Stimulated activated CD8-positive, alpha-beta memory T cell treated with anti-CD3 and anti-CD28 coated beads, Interleukin-12 subunit alpha, Interleukin-12 subunit beta, amount 100 ng/mL, for 24 hours (primary cell): ENCODE measurements at regions not wholly inside any gene's neighbourhood (a gene's known extent, or its start where the extent isn't known, plus 50 kb on each side); places are given as distances from the start of the nearest gene placed in this dataset.
"Not testable (repeated sequence)": the region's sequence is repeated elsewhere in the genome, so short reads cannot be mapped to it uniquely, and the experiment has no call there.

Experiments
- DNase-seq: peaks from one replicate; pipeline ENCODE4 v3.0.0-alpha.2; 2020; ENCODE audit errors: extremely low read depth

GRCh38 chr1:90824551-90824950, 107.4 kb upstream of the BARHL2 start:
- DNase-seq: no peak

- DNase-seq: no peak
These were observed 106.6 kb upstream of the BARHL2 start for GRCh38 chr1:90823686-90824085.

DNA sequence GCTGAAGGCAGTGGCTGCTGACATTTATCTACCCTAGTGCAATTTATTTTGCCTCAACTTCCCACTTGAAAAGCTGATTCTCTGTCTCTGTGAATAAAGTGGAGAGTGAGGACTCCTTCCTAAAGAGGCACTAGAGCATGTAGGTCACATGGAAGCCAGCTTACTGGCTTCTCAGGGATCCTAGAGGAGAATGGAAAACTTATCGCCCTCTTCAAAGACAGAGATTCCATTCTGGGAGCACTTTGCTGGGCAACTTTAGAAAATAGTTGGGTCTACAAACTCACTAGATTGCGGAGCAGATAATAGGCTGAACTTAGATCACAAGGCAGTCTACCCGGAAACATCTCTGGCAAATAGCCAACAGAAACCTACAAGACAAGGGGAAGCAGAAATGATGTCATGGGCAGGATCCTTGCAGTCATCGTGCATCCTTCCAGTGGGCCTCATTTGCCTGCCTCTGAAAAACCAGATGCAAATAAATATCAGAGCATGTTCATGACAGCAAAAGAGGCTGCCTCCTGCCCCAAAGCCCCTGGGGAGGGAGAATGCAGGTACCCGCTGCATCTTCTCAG, 104.8 kb upstream of the BARHL2 start:
- no peak for DNase-seq

GRCh38 chr1:90821152-90821787, 104.2 kb upstream of the BARHL2 start:
- DNase-seq: no peak

- no peak for DNase-seq
These were observed 103.6 kb upstream of the BARHL2 start for GRCh38 chr1:90820745-90821144.

DNA sequence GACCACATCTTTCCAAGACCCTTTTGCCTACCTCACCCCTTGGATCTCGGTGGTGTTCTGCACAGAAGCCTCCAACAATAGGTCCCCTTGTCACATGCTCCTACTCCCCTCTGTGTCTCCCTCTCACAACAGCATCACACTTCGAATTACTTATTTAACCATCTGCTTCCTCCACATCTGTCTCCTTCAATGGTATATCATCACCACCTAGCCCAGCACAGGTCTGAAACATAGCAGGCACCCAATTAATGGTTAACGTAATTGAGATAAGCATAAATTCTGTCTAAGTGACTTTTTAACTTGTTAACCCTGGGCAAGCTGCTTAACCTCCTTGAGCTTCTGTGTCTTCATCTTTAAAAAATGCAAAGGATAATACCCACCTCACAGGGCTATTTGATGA, 100.3 kb upstream of the BARHL2 start:
- DNase-seq: no peak

DNA sequence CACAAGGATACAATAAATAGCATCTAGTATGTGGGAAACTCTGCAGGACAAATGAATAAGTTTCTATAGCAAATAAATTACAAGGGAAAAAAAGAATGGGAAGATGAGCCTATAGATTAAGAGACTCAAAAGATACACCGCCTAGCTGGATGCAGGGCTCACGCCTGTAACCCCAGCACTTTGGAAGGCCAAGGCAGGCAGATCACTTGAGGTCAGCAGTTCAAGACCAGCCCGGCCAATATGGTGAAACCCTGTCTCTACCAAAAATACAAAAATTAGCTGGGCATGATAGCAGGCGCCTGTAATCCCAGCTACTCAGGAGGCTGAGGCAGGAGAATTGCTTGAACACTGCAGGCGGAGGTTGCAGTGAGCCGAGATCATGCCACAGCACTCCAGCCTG, 95.1 kb upstream of the BARHL2 start:
- DNase-seq: not testable (repeated sequence)

GRCh38 chr1:90811444-90811950, 94.4 kb upstream of the BARHL2 start:
- not testable (repeated sequence) for DNase-seq

DNA sequence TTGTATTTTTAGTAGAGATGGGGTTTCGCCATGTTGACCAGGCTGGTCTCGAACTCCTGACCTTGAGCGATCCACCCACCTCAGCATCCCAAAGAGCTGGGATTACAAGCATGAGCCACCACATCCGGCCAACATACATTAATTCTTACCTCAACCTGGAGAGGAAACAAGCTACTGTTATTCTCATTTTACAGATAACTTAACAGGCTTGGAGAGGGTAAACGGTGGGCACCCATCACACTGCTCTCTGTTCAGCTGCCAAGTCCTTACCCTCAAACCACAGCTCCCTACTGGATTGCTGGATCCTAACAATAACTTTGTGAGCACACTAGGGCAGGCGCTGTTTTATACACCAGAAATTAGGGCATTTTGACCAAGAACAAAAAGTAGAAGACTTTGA, 93.6 kb upstream of the BARHL2 start:
- DNase-seq: no peak

DNA sequence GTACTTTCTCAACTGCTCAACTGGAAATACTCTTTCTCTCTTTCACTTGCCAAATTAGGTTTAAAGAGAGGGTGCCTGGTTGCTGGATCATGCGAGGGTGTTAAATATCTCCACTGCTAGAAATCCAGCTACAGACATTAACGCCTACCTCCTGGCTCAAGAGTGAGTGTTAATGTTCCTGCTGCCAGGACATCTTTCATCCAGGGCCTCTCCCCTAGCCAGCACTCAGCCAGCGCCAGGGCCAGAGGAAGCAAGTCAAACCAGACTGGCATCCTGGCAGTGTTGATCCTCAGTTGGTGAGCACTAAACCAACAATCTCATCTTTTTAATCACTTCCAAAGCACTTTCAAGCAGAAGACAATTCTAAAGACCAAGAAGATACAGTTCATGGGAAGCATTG, 92.9 kb upstream of the BARHL2 start:
- no peak for DNase-seq

- DNase-seq: no peak
These were observed 92.0 kb upstream of the BARHL2 start for GRCh38 chr1:90809093-90809492.

DNA sequence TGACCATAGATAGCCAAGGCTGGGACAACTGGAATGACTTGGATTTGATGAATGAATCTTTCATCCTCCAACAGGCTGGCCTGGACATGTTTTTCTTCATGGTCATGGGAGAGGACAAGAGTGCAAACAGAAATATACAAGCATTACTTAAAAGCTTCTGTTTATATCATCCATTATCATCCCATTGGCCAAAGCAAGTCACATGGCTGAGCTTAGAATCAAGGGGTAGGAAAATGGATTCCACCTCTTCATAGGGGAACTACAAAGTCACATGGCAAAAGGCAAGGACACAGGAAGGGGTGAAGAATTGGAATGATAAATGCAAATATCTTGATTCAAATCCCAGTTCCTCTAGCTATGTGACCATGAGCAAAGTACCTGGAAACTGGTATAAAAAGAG, 90.2 kb upstream of the BARHL2 start:
- no peak for DNase-seq

DNA sequence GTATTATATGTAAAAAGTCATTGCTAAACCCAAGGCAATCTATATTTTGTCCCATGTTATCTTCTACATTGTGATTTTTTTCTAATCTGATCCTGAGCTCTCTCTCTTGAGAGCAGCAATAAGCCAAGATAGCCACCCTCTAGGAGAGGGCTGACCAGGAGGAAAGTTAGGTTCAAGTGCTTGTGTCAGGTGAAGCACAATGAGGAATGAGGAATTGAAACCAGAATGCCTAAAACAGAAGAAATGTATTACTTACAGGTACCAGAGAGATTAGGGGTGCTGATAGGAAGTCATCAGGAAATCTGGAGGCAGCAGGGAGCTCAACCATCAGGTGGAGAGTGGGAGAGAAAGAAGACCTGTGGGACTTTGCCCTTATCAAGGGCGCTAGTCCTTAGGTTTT, 85.5 kb upstream of the BARHL2 start:
- DNase-seq: no peak

DNA sequence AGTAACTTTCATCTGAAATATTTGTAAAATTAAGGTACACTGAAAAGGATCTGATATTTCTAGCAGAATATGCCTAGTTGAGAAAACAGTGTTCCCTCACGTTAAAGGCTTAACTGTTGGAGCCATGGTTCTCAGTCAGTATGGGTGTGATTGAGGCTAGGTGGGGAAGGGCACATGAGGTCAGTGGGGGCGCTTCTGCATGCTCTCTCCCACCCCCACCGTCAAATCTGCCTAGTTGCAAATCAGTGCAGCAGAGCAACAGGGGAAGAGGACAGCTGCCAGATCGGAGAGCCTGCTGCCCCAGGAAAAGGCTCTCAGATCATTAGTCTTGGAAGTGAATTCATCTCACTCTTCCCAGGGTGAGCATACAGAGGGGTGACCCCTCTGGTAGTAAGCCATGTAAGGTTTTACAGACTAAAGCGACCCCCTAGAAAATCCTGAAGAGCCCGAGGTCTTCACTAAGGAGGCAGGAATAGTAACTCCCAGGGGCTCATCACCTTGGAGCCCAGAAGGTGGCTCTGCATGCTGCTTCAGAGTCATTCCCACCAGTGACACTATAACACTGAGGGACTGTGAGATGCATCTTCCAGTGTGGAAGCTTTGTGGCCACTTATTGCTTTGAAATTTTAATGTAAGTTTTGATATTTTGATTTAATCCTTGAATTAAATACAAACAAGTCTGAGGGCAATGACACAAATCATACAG, 83.1 kb upstream of the BARHL2 start:
- DNase-seq: no peak

DNA sequence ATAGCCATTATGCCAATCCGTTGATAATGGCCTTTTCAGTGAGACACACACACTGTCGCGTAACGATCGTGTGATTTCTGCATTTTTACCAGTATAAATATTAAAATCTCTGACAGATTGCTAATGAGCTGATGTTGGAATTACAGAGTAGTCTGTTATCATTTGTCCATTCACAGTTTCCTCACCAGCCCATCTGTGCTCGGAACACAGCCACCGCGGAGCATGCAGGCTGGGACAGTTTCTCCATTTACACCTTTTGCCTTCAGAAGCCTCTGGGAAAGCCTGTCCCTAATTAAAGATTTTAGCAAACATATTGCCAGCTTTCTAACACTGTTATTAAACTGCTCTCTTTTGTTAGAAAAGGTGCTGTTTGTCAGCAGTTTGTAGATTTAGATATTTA, 82.2 kb upstream of the BARHL2 start:
- DNase-seq: no peak

DNA sequence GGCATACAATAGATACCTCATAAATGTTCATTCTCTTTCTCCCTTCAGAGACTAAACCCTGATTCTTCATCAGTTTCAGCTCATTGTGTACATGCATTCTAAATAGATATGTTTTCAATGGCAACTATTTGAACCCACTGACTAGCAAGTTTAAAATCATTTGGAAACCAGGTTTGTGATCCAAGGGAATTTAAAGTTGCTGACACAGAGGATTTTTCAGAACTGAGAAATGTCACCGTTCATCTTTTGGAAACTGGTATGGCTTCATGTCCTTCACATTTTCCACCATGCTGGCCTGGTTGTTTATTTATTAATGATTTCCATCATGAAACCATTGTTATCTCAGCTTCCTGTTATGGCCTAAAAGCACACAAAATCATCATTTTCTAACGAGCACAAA, 81.8 kb upstream of the BARHL2 start:
- DNase-seq: no peak

GRCh38 chr1:90798344-90798743, 81.2 kb upstream of the BARHL2 start:
- DNase-seq: no peak

- DNase-seq: no peak
These were observed 78.3 kb upstream of the BARHL2 start for GRCh38 chr1:90795431-90795830.

GRCh38 chr1:90786709-90787108, 69.6 kb upstream of the BARHL2 start:
- no peak for DNase-seq

- DNase-seq: no peak
These were observed 67.2 kb upstream of the BARHL2 start for GRCh38 chr1:90784186-90784847.

- no peak for DNase-seq
These were observed 66.1 kb upstream of the BARHL2 start for GRCh38 chr1:90783181-90783580.

GRCh38 chr1:90782046-90782445, 64.9 kb upstream of the BARHL2 start:
- no peak for DNase-seq

- no peak for DNase-seq
These were observed 64.4 kb upstream of the BARHL2 start for GRCh38 chr1:90781534-90781933.
